Left ventricle myocardium inferior (tissue), 1 donor: ENCODE measurements at regions not wholly inside any gene's neighbourhood (a gene's known extent, or its start where the extent isn't known, plus 50 kb on each side); places are given as distances from the start of the nearest gene placed in this dataset.

ENCODE experiments used
- DNase-seq: peaks from one replicate; pipeline ENCODE4 v3.0.0-alpha.2; 2020
- H3K27ac ChIP-seq: fragments of 200-600 bp; replicated peaks from 2 replicates; pipeline ENCODE4 v1.8.0; 2021
- H3K27me3 ChIP-seq: fragments of 200-600 bp; 2 replicates; pipeline ENCODE4 v1.8.0; 2021; ENCODE audit warnings: low read depth
- H3K36me3 ChIP-seq: fragments of 200-600 bp; 2 replicates; pipeline ENCODE4 v1.8.0; 2021
- H3K4me1 ChIP-seq: fragments of 200-600 bp; 2 replicates; pipeline ENCODE4 v1.8.0; 2021
- H3K4me3 ChIP-seq: fragments of 200-600 bp; 2 replicates; pipeline ENCODE4 v1.8.0; 2021; ENCODE audit warnings: mild to moderate bottlenecking, moderate library complexity
- H3K9me3 ChIP-seq: fragments of 200-600 bp; replicated peaks from 2 replicates; pipeline ENCODE4 v1.8.0; 2021
- intact Hi-C: fragments of 100-400 bp; cut with micrococcal nuclease; formaldehyde crosslinking; loops from one replicate; pipeline ENCODE4 v1.11.0; 2022
- TF ChIP-seq, protein P1 (sequence below): fragments of 200-600 bp; IDR thresholded peaks from 2 replicates; pipeline ENCODE4 v1.8.0; 2021; ENCODE audit warnings: antibody characterized with exemption, mild to moderate bottlenecking, borderline replicate concordance
- donor health status: DM: no; HTN: yes; CAD: no; lungs with severe emphysema.

DNA sequence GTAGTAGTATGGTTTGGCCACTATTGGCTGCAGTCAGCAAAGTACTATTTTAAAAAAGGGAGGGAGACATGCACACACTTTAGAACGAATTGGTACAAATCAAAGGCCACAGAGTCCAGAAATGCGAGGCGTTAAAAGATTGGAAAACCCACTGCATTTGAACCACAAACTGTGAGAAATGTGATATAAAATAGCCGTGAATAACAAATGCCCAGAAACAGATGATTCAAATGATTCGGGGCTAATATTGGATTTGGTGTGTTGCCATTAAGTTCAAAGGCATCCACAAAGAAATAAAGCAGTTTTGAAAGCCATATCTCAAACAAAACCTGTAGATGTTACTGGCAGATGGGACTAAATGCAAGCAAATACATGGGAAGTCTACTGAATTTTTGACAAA, 140.9 kb upstream of the HMHB1 start:
- H3K4me3 ChIP-seq = no peak overlapping the region
- no peaks in the 10 kb centered on the region for H3K9me3 ChIP-seq
- no peaks in the 10 kb centered on the region for H3K36me3 ChIP-seq
- DNase-seq = no peak
- no peak overlapping the region for H3K27ac ChIP-seq
- H3K27me3 ChIP-seq = no peaks in the 10 kb centered on the region
- intact Hi-C loops = no loop called here
- TF ChIP-seq, protein P1, sequence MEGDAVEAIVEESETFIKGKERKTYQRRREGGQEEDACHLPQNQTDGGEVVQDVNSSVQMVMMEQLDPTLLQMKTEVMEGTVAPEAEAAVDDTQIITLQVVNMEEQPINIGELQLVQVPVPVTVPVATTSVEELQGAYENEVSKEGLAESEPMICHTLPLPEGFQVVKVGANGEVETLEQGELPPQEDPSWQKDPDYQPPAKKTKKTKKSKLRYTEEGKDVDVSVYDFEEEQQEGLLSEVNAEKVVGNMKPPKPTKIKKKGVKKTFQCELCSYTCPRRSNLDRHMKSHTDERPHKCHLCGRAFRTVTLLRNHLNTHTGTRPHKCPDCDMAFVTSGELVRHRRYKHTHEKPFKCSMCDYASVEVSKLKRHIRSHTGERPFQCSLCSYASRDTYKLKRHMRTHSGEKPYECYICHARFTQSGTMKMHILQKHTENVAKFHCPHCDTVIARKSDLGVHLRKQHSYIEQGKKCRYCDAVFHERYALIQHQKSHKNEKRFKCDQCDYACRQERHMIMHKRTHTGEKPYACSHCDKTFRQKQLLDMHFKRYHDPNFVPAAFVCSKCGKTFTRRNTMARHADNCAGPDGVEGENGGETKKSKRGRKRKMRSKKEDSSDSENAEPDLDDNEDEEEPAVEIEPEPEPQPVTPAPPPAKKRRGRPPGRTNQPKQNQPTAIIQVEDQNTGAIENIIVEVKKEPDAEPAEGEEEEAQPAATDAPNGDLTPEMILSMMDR = no peak
- H3K4me1 ChIP-seq = no peaks in the 10 kb centered on the region

DNA sequence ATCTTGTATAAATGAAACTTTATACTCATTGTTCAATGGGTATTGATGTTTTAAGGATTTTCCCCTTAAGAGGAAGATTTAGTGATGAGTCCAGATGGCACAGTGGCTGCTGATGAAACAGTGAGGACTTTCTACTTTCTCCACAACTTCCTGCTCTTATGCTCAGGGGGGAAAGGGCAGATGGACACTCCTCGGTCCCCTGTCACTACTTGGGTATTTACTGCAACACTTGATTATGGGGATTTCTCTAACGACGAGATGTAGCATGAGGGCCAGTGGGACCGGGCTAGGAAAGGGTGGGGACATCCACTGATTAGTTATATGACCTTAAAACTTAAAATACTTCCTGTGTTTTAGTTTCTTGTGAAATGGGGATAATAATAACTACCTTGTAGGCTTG, 146.1 kb upstream of the HMHB1 start:
- intact Hi-C loops = no loop called here
- no peaks in the 10 kb centered on the region for H3K9me3 ChIP-seq
- H3K27ac ChIP-seq = no peak overlapping the region
- H3K4me3 ChIP-seq = no peak overlapping the region
- TF ChIP-seq, protein P1 = no peak
- H3K4me1 ChIP-seq = no peaks in the 10 kb centered on the region
- no peak for DNase-seq
- H3K36me3 ChIP-seq = no peaks in the 10 kb centered on the region
- no peaks in the 10 kb centered on the region for H3K27me3 ChIP-seq

DNA sequence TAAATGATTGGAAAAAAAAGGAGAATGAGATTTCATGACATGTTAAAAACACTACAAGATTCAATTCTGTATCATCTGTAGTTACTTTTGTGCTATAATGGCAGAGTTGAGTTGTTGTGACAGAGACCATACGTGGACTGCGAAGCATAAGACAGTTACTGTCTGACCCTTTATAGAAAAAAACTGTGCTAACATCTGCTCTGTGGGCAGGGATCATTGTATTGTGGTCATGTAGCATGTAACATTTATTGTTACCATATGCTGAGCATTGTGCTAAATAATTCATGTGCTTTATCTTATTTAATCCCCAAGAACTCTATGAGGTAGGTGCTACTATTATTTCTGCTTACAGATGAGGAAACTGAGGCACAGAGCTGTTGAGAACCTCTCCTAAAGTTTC, 147.3 kb upstream of the HMHB1 start:
- H3K27me3 ChIP-seq = no peaks in the 10 kb centered on the region
- no peaks in the 10 kb centered on the region for H3K9me3 ChIP-seq
- intact Hi-C loops = no loop called here

DNA sequence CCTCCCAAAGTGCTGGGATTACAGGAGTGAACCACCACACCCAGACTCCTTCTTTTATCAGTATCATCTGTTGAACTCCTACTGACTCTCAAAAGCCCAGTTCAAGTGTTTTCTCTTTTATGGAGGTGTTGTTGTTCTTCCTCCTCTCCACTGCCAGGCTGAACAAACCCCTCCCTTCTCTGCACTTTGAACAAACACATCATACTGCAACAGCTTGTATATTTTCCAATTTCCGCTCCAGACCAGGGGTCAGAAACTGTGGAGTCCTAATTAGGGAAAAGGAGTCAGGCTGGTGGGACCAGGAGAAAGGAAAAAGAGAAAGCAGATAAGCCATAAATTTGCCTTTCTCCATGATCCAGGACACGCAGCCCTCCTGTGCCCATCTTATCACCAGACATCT, 148.1 kb upstream of the HMHB1 start:
- TF ChIP-seq, protein P1 = no peak
- intact Hi-C loops = no loop called here
- H3K4me1 ChIP-seq = no peaks in the 10 kb centered on the region

More for the DNA sequence above, 147.3 kb upstream of the HMHB1 start:
- TF ChIP-seq, protein P1 = no peak
- no peak overlapping the region for H3K27ac ChIP-seq
- no peaks in the 10 kb centered on the region for H3K36me3 ChIP-seq
- H3K4me1 ChIP-seq = no peaks in the 10 kb centered on the region
- H3K4me3 ChIP-seq = no peak overlapping the region
- no peak for DNase-seq

DNA sequence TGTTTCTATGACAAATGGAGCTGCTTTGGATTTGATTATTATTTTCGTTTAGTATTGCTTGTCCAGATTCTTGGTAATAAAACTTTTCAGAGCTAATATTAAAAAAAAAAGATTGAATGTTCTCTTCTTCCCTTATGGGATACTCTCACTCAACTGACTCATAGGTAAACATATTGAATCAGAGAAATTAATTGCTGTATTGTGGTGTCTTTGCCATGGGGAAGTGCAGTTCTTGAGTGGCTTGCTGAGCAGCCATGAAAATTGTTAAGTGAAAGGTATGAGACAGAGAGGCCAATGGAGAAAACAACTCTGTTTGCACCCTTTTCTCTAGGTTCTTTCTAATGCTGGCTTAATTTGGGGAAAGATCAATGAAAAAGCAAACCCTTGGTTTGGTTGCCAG, 149.9 kb upstream of the HMHB1 start:
- no peak for DNase-seq
- Histone ChIP-seq H3K27ac (no peak overlapping the region), H3K4me3 (no peak overlapping the region), H3K27me3 (no peaks in the 10 kb centered on the region), H3K36me3 (no peaks in the 10 kb centered on the region), H3K9me3 (no peaks in the 10 kb centered on the region), H3K4me1 (no peaks in the 10 kb centered on the region)
- intact Hi-C loops = no loop called here
- TF ChIP-seq, protein P1 = no peak

More for the DNA sequence above, 148.1 kb upstream of the HMHB1 start:
- no peak for DNase-seq
- H3K36me3 ChIP-seq = no peaks in the 10 kb centered on the region
- no peak overlapping the region for H3K4me3 ChIP-seq
- no peak overlapping the region for H3K27ac ChIP-seq
- H3K9me3 ChIP-seq = no peaks in the 10 kb centered on the region
- H3K27me3 ChIP-seq = no peaks in the 10 kb centered on the region

DNA sequence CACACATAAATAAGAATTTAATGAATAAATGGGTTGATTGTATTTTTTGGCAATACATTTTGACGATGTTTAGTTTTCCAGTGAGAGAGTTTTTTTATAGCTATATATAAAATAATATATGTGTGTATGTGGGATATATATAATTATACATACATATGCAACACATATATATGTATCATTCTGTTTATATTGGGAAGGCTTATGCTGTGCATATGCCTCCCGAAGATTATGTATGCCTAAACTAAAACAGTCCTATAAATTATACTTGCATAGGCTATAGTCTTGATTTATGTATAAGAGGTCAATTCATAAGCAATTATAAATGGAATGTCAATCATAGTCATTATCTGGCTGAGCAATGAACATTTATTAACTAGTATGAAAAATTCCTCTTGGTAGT, 151.3 kb upstream of the HMHB1 start:
- TF ChIP-seq, protein P1 = no peak
- no peaks in the 10 kb centered on the region for H3K27me3 ChIP-seq
- H3K4me1 ChIP-seq = no peaks in the 10 kb centered on the region
- no peak overlapping the region for H3K27ac ChIP-seq
- DNase-seq = no peak
- H3K4me3 ChIP-seq = no peak overlapping the region
- no peaks in the 10 kb centered on the region for H3K36me3 ChIP-seq
- no peaks in the 10 kb centered on the region for H3K9me3 ChIP-seq
- intact Hi-C loops = no loop called here
